ENCODE measurements at regions not wholly inside any gene's neighbourhood (a gene's known extent, or its start where the extent isn't known, plus 50 kb on each side); places are given as distances from the start of the nearest gene placed in this dataset.

DNA sequence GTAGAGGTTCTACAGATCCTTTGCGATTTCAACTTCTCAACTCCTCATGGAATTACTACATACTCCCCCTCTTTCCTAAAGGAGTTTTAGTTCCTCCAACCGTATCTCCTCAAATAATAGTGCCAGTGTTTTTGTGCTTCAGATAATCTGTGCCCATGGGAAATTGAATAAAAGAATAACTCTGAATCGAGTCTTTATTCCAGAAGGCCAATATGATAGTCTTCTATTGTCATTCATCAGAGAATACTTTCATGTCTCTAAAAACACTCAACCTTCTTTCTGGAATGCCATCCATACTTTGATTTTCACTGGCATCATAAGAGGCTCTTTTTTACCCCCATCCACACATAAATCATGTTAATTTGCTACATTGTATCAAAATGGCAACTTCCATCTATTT, 911.3 kb upstream of the USP15 start:
- Histone ChIP-seq H3K4me2 (replicated peaks; ENCODE audit: extremely low read depth, low read length, poor library complexity, severe bottlenecking) (no peak overlapping the region), H3K36me3 (replicated peaks in 1 of 2; ENCODE audit: control insufficient read depth in 1 of 2, insufficient read depth in 2 of 2, low read length in 2 of 2) (no peaks in the 10 kb centered on the region), H3K79me2 (ENCODE audit: insufficient read depth, low read length) (no peaks in the 10 kb centered on the region), H3K9me3 (replicated peaks in 1 of 2; ENCODE audit: control insufficient read depth in 1 of 2, insufficient read depth in 1 of 2, low read length in 2 of 2) (peaks cover 0 to 3% of the 10 kb centered on the region in 2 donors), H3K4me1 (ENCODE audit: control insufficient read depth in 1 of 2, insufficient read depth in 2 of 2, low read length in 2 of 2) (no peaks in the 10 kb centered on the region), H3K27ac (ENCODE audit: low read depth in 1 of 2, low read length in 2 of 2) (no peak overlapping the region), H2AFZ (ENCODE audit: insufficient read depth, low read depth, low read length, poor library complexity, severe bottlenecking) (no peak overlapping the region), H3K27me3 (ENCODE audit: control insufficient read depth in 2 of 2, insufficient read depth in 2 of 2, low read length in 2 of 2) (no peaks in the 10 kb centered on the region), H3K9ac (ENCODE audit: insufficient read depth, low read length, poor library complexity, severe bottlenecking) (no peak overlapping the region), H4K20me1 (ENCODE audit: insufficient read depth, low read length) (no peaks in the 10 kb centered on the region), H3K4me3 (replicated peaks in 1 of 3; ENCODE audit: low read depth in 2 of 3, low read length in 3 of 3) (no peak overlapping the region)
- H3K4me3 Mint-ChIP-seq = no peak overlapping the region
- no peak for DNase-seq
- no peaks in the 10 kb centered on the region for H3K27me3 Mint-ChIP-seq (ENCODE audit: low read depth in 3 of 3)
- H3K36me3 Mint-ChIP-seq = no peaks in the 10 kb centered on the region
- TF ChIP-seq, protein P1, sequence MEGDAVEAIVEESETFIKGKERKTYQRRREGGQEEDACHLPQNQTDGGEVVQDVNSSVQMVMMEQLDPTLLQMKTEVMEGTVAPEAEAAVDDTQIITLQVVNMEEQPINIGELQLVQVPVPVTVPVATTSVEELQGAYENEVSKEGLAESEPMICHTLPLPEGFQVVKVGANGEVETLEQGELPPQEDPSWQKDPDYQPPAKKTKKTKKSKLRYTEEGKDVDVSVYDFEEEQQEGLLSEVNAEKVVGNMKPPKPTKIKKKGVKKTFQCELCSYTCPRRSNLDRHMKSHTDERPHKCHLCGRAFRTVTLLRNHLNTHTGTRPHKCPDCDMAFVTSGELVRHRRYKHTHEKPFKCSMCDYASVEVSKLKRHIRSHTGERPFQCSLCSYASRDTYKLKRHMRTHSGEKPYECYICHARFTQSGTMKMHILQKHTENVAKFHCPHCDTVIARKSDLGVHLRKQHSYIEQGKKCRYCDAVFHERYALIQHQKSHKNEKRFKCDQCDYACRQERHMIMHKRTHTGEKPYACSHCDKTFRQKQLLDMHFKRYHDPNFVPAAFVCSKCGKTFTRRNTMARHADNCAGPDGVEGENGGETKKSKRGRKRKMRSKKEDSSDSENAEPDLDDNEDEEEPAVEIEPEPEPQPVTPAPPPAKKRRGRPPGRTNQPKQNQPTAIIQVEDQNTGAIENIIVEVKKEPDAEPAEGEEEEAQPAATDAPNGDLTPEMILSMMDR (IDR thresholded peaks at IDR 0.05) = no peak
- 80% methylated on average over 1 of the region's 3 CpGs for WGBS (ENCODE audit: insufficient coverage)
- H3K4me1 Mint-ChIP-seq = no peaks in the 10 kb centered on the region
- H3K9me3 Mint-ChIP-seq = peaks cover 0 to 5% (median 2%) of the 10 kb centered on the region in 7 donors
- intact Hi-C loops (cut with micrococcal nuclease) = no loop called here
- H3K27ac Mint-ChIP-seq = no peak overlapping the region

DNA sequence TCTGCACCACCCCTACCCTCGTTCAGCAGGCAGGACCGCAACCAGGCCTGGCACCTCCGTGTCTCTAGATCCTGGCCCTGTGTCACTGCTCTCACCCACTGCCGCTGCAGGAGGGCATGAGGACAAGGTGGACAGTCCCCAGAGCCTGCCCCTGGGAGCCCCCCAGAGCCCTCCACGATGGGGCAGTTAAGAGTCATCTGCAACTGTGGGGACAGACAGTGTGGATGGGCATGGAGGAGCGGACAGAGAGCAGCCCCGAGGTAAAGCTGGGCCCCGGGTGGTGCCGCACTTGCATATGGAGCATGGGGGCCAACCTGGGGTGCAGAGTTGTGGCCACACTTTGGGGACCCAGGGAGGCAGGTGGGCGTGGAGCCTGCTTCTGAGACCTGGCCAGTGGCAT, 905.1 kb upstream of the USP15 start:
- no peaks in the 10 kb centered on the region for H3K4me1 ChIP-seq (ENCODE audit: control insufficient read depth in 1 of 2, insufficient read depth in 2 of 2, low read length in 2 of 2)
- Mint-ChIP-seq H3K27ac (no peak overlapping the region), H3K9me3 (peaks cover 7 to 26% (median 14%) of the 10 kb centered on the region in 7 donors), H3K4me3 (no peak overlapping the region), H3K36me3 (no peaks in the 10 kb centered on the region), H3K4me1 (no peaks in the 10 kb centered on the region), H3K27me3 (ENCODE audit: low read depth in 3 of 3) (peaks cover 0 to 2% (median 0%) of the 10 kb centered on the region in 3 donors)
- H3K4me3 ChIP-seq (replicated peaks in 1 of 3; ENCODE audit: low read depth in 2 of 3, low read length in 3 of 3) = no peak overlapping the region
- no peak overlapping the region for H2AFZ ChIP-seq (ENCODE audit: insufficient read depth, low read depth, low read length, poor library complexity, severe bottlenecking)
- intact Hi-C loops (cut with micrococcal nuclease) = no loop called here
- H4K20me1 ChIP-seq (ENCODE audit: insufficient read depth, low read length) = no peaks in the 10 kb centered on the region
- H3K27me3 ChIP-seq (ENCODE audit: control insufficient read depth in 2 of 2, insufficient read depth in 2 of 2, low read length in 2 of 2) = no peaks in the 10 kb centered on the region
- no peak overlapping the region for H3K27ac ChIP-seq (ENCODE audit: low read depth in 1 of 2, low read length in 2 of 2)
- H3K9ac ChIP-seq (ENCODE audit: insufficient read depth, low read length, poor library complexity, severe bottlenecking) = no peak overlapping the region
- H3K4me2 ChIP-seq (replicated peaks; ENCODE audit: extremely low read depth, low read length, poor library complexity, severe bottlenecking) = no peak overlapping the region
- no peaks in the 10 kb centered on the region for H3K36me3 ChIP-seq (replicated peaks in 1 of 2; ENCODE audit: control insufficient read depth in 1 of 2, insufficient read depth in 2 of 2, low read length in 2 of 2)
- TF ChIP-seq, protein P1 (IDR thresholded peaks at IDR 0.05) = no peak
- peaks cover 10 to 32% of the 10 kb centered on the region in 2 donors for H3K9me3 ChIP-seq (replicated peaks in 1 of 2; ENCODE audit: control insufficient read depth in 1 of 2, insufficient read depth in 1 of 2, low read length in 2 of 2)
- H3K79me2 ChIP-seq (ENCODE audit: insufficient read depth, low read length) = no peaks in the 10 kb centered on the region
- DNase-seq = no peak
- 93% methylated on average over 10 of the region's 10 CpGs for WGBS (ENCODE audit: insufficient coverage)

Measured in CD14-positive monocyte (primary cell).